AG04449 (cell line): ENCODE measurements at regions not wholly inside any gene's neighbourhood (a gene's known extent, or its start where the extent isn't known, plus 50 kb on each side); places are given as distances from the start of the nearest gene placed in this dataset.

ENCODE experiments used
- CTCF ChIA-PET: fragments of 350-600 bp; formaldehyde crosslinking; extraction: SDS; loops from one replicate; lab custom pipeline; 2021; ENCODE audit warnings: antibody characterized with exemption; lab: Yijun Ruan, JAX
- POLR2A ChIA-PET: fragments of 400-600, 350-600 bp; formaldehyde crosslinking; extraction: SDS; loops from one replicate; lab custom pipeline; 2020; ENCODE audit warnings: antibody characterized with exemption, inconsistent platforms; lab: Yijun Ruan, JAX
- DNase-seq: peaks from one replicate; pipeline ENCODE4 v3.0.0-alpha.2; 2010; ENCODE audit warnings: low read depth, low spot score
- H3K4me3 ChIP-seq: 2 replicates; pipeline ENCODE4 v1.5.1; 2011; ENCODE audit warnings: low read depth, mild to moderate bottlenecking, control low read depth, low read length
- CTCF ChIP-seq: IDR thresholded peaks from one replicate; pipeline ENCODE4 v1.5.1; 2011; ENCODE audit warnings: mild to moderate bottlenecking, moderate library complexity, low read length, control low read depth, inconsistent platforms; ENCODE audit not compliant: insufficient read depth; ENCODE audit errors: missing control alignments

GRCh38 chr6:166719019-166719418 lies 92.0 kb upstream of the RPS6KA2 start:
- DNase-seq = no peak
- TF ChIP-seq CTCF = no peak
- POLR2A ChIA-PET = no interaction called here
- CTCF ChIA-PET = interaction anchor here (1.1 kb wide), 1 partner anchor 55 kb away, joined by 3 read pairs; no protein-coding TSS in a partner anchor
- H3K4me3 ChIP-seq = no peak overlapping the region

GRCh38 chr6:166718516-166718915 lies 91.5 kb upstream of the RPS6KA2 start:
- no peak for DNase-seq
- CTCF ChIA-PET = interaction anchor here (1.1 kb wide), 1 partner anchor 55 kb away, joined by 3 read pairs; no protein-coding TSS in a partner anchor
- POLR2A ChIA-PET = no interaction called here
- no peak for TF ChIP-seq CTCF
- no peak overlapping the region for H3K4me3 ChIP-seq

- CTCF ChIA-PET = no interaction called here
- POLR2A ChIA-PET = no interaction called here
- TF ChIP-seq CTCF = no peak
- DNase-seq = no peak
- no peak overlapping the region for H3K4me3 ChIP-seq
Measured at GRCh38 chr6:166716910-166717617, 90.0 kb upstream of the RPS6KA2 start.

- ChIA-PET CTCF (no interaction called here), POLR2A (no interaction called here)
- no peak for DNase-seq
- H3K4me3 ChIP-seq = no peak overlapping the region
- no peak for TF ChIP-seq CTCF
Measured at GRCh38 chr6:166715992-166716391, 88.9 kb upstream of the RPS6KA2 start.

GRCh38 chr6:166715065-166715464 lies 88.0 kb upstream of the RPS6KA2 start:
- POLR2A ChIA-PET = no interaction called here
- CTCF ChIA-PET = interaction anchor here (1.0 kb wide), 1 partner anchor 12 kb away, joined by 3 read pairs; no protein-coding TSS in a partner anchor
- no peak overlapping the region for H3K4me3 ChIP-seq

GRCh38 chr6:166714581-166714980 lies 87.5 kb upstream of the RPS6KA2 start:
- TF ChIP-seq CTCF = no peak
- ChIA-PET POLR2A (no interaction called here), CTCF (interaction anchor here (1.0 kb wide), 1 partner anchor 12 kb away, joined by 3 read pairs; no protein-coding TSS in a partner anchor)
- DNase-seq = no peak
- no peak overlapping the region for H3K4me3 ChIP-seq

More at GRCh38 chr6:166715065-166715464, 88.0 kb upstream of the RPS6KA2 start:
- no peak for DNase-seq
- no peak for TF ChIP-seq CTCF
